ENCODE measurements at regions not wholly inside any gene's neighbourhood (a gene's known extent, or its start where the extent isn't known, plus 50 kb on each side); places are given as distances from the start of the nearest gene placed in this dataset.
"Not testable (repeated sequence)": the region's sequence is repeated elsewhere in the genome, so short reads cannot be mapped to it uniquely, and the experiment has no call there.

DNA sequence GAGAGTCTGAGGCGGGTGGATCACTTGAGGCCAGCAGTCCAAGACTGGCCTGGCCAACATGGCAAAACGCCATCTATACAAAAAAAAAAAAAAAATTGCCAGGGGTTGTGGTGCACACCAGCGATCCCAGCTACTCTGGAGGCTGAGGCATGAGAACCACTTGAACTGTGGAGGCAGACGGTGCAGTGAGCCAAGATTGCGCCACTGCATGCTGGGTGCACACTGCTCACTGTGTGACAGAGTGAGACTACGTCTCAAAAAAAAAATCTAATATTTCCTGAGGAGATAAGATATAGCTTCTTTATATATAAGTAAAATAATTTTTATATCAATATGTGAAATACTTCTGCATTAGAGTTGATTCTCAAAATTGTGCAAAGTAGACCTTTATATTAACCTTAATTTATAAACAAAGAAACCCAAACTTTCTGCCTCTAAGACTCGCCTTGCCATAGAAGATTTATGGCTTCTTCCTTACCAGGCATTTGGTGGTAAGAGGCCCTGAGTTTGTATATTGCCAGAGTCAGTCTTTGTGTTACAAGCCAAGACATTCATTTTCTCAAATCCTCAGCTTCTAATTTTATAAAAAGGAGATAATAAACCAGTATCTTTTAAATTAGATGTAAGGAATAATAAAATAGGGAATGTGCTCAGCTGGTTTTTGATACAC is 1226.7 kb downstream of the FLRT2 start:
- peaks cover 2% of the 10 kb centered on the region for H3K27me3 Mint-ChIP-seq (ENCODE audit: unreplicated experiment)
- TF ChIP-seq, protein P1, sequence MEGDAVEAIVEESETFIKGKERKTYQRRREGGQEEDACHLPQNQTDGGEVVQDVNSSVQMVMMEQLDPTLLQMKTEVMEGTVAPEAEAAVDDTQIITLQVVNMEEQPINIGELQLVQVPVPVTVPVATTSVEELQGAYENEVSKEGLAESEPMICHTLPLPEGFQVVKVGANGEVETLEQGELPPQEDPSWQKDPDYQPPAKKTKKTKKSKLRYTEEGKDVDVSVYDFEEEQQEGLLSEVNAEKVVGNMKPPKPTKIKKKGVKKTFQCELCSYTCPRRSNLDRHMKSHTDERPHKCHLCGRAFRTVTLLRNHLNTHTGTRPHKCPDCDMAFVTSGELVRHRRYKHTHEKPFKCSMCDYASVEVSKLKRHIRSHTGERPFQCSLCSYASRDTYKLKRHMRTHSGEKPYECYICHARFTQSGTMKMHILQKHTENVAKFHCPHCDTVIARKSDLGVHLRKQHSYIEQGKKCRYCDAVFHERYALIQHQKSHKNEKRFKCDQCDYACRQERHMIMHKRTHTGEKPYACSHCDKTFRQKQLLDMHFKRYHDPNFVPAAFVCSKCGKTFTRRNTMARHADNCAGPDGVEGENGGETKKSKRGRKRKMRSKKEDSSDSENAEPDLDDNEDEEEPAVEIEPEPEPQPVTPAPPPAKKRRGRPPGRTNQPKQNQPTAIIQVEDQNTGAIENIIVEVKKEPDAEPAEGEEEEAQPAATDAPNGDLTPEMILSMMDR (IDR thresholded peaks at IDR 0.05; ENCODE audit: partially characterized antibody, unreplicated experiment): no peak
- no peak overlapping the region for H3K27ac Mint-ChIP-seq (ENCODE audit: unreplicated experiment)
- H3K9me3 Mint-ChIP-seq (ENCODE audit: unreplicated experiment): peaks cover 2% of the 10 kb centered on the region
- no peak for DNase-seq
- no peaks in the 10 kb centered on the region for H3K4me1 Mint-ChIP-seq (ENCODE audit: low read depth, unreplicated experiment)
- peaks cover 15% of the 10 kb centered on the region for H3K36me3 Mint-ChIP-seq (ENCODE audit: unreplicated experiment)
- H3K4me3 Mint-ChIP-seq (ENCODE audit: unreplicated experiment): no peak overlapping the region

DNA sequence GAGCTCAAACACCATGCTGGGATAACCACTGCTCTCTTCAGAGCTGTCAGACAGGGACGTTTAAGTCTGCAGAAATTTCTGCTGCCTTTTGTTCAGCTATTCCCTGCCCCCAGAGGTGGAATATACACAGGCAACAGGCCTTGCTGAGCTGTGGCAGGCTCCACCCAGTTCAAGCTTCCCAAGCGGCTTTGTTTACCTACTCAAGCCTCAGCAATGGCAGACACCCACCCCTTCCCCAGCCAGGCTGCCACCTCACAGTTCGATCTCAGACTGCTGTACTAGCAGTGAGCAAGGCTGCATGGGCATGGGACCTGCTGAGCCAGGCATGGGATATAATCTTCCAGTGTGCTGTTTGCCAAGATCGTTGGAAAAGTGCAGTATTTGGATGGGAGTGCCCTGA is 1220.5 kb downstream of the FLRT2 start:
- not testable (repeated sequence) for H3K4me1 Mint-ChIP-seq (ENCODE audit: low read depth, unreplicated experiment); H3K9me3 Mint-ChIP-seq (ENCODE audit: unreplicated experiment); H3K4me3 Mint-ChIP-seq (ENCODE audit: unreplicated experiment); DNase-seq; H3K27ac Mint-ChIP-seq (ENCODE audit: unreplicated experiment); H3K27me3 Mint-ChIP-seq (ENCODE audit: unreplicated experiment)
- peaks cover 23% of the 10 kb centered on the region for H3K36me3 Mint-ChIP-seq (ENCODE audit: unreplicated experiment)

DNA sequence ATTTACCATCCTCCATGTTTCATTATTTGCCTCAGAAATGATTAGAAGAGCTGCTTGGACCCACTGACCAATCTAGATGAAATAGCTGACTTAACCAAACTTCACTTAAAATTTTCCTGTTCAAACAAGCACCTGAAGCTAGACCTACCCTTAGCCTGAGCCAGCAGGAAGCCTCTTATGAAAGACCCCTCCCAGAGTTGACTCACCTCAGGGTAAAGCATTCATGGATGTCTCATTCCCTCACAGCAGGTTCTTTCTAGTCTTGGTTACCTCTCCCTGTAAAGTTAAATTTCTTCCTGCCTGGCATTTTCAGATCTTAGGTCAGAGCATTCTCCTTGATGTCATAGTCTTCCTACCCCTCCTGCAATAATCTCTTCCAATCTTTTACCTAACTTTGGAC is 1209.8 kb downstream of the FLRT2 start:
- Mint-ChIP-seq H3K9me3 (ENCODE audit: unreplicated experiment) (no peaks in the 10 kb centered on the region), H3K4me3 (ENCODE audit: unreplicated experiment) (no peak overlapping the region), H3K36me3 (ENCODE audit: unreplicated experiment) (no peaks in the 10 kb centered on the region), H3K4me1 (ENCODE audit: low read depth, unreplicated experiment) (no peaks in the 10 kb centered on the region), H3K27ac (ENCODE audit: unreplicated experiment) (no peak overlapping the region), H3K27me3 (ENCODE audit: unreplicated experiment) (no peaks in the 10 kb centered on the region)
- no peak for DNase-seq
- TF ChIP-seq, protein P1 (IDR thresholded peaks at IDR 0.05; ENCODE audit: partially characterized antibody, unreplicated experiment): no peak

DNA sequence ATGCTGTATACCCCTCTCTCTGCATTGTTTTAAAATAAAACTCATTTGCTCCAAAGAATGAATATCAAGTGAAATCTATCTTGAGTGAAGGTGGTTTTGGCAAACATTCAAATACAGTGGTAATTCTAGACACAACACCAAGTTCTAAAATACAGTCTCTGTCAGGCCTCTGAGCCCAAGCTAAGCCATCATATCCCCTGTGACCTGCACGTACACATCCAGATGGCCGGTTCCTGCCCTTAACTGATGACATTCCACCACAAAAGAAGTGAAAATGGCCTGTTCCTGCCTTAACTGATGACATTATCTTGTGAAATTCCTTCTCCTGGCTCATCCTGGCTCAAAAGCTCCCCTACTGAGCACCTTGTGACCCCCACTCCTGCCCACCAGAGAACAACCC is 1201.5 kb downstream of the FLRT2 start:
- not testable (repeated sequence) for H3K36me3 Mint-ChIP-seq (ENCODE audit: unreplicated experiment); H3K4me3 Mint-ChIP-seq (ENCODE audit: unreplicated experiment); DNase-seq; H3K27me3 Mint-ChIP-seq (ENCODE audit: unreplicated experiment); H3K27ac Mint-ChIP-seq (ENCODE audit: unreplicated experiment); H3K4me1 Mint-ChIP-seq (ENCODE audit: low read depth, unreplicated experiment); H3K9me3 Mint-ChIP-seq (ENCODE audit: unreplicated experiment)

DNA sequence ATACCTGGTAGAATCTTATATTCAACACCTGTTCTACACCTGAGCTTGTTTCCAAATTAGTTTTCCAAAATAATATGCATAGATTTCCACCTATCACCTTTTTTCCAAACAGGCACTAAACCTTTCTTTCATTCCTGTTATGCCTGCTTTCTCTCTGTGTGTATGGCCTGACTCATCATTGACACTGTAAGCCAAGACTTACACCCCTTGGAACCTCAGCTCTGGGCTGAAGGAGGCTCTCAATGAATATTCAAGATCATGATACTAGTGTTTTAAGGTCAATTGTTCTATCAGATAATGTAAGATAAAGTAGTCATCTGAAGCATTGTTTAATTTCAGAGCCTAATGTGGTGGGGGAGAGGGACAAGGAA is 1193.3 kb downstream of the FLRT2 start:
- H3K36me3 Mint-ChIP-seq (ENCODE audit: unreplicated experiment): no peaks in the 10 kb centered on the region
- H3K4me1 Mint-ChIP-seq (ENCODE audit: low read depth, unreplicated experiment): peaks cover 8% of the 10 kb centered on the region
- no peak overlapping the region for H3K4me3 Mint-ChIP-seq (ENCODE audit: unreplicated experiment)
- H3K27ac Mint-ChIP-seq (ENCODE audit: unreplicated experiment): no peak overlapping the region
- DNase-seq: no peak
- TF ChIP-seq, protein P1 (IDR thresholded peaks at IDR 0.05; ENCODE audit: partially characterized antibody, unreplicated experiment): no peak
- H3K9me3 Mint-ChIP-seq (ENCODE audit: unreplicated experiment): peaks cover 3% of the 10 kb centered on the region
- no peaks in the 10 kb centered on the region for H3K27me3 Mint-ChIP-seq (ENCODE audit: unreplicated experiment)

DNA sequence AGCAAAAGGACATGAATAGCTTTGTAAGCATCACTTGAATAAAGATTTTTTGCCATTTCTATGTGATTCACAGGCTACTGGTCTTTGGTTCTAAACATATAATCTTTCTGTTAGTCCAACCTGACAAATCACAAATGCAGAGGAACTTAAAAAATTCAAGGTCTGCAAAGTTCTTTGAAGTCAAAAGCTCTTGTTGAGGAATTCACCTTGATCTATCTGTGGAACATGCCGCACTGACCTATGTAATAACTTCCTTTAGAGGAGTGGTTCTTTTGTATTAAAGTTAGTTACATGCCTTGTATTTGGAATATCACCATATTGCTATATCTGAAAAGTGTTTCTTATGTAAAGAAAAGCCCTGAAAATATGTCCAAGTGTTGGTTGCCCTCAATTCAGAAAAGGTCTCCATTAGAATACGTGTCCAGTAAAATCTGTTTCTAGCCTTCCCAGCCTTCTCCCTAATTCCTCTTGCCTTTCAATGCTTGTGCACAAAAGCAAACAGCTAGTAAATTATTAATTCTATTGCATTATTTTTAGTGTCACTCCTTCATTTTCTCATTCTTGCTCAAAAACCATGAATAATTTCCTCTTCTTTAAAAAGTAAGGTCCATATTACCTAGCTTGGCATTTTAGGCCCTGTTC is 1192.8 kb downstream of the FLRT2 start:
- H3K27ac Mint-ChIP-seq (ENCODE audit: unreplicated experiment): no peak overlapping the region
- H3K9me3 Mint-ChIP-seq (ENCODE audit: unreplicated experiment): peaks cover 3% of the 10 kb centered on the region
- H3K4me1 Mint-ChIP-seq (ENCODE audit: low read depth, unreplicated experiment): peaks cover 12% of the 10 kb centered on the region

More for the DNA sequence above, 1192.8 kb downstream of the FLRT2 start:
- no peaks in the 10 kb centered on the region for H3K36me3 Mint-ChIP-seq (ENCODE audit: unreplicated experiment)
- DNase-seq: no peak
- no peaks in the 10 kb centered on the region for H3K27me3 Mint-ChIP-seq (ENCODE audit: unreplicated experiment)
- H3K4me3 Mint-ChIP-seq (ENCODE audit: unreplicated experiment): no peak overlapping the region
- TF ChIP-seq, protein P1 (IDR thresholded peaks at IDR 0.05; ENCODE audit: partially characterized antibody, unreplicated experiment): no peak

Data from glutamatergic neuron (in vitro differentiated cells).